IPS-NIHi7 (cell line): ENCODE measurements at regions not wholly inside any gene's neighbourhood (a gene's known extent, or its start where the extent isn't known, plus 50 kb on each side); places are given as distances from the start of the nearest gene placed in this dataset.
"Not testable (repeated sequence)": the region's sequence is repeated elsewhere in the genome, so short reads cannot be mapped to it uniquely, and the experiment has no call there.

ENCODE experiments used
- DNase-seq: peaks from one replicate; pipeline ENCODE4 v3.0.0; 2012; ENCODE audit warnings: mixed read lengths; ENCODE audit errors: extremely low spot score

- no peak for DNase-seq
These were observed 831.6 kb downstream of the EFNB2 start for GRCh38 chr13:105703843-105704242.

GRCh38 chr13:105702441-105702840 is 833.0 kb downstream of the EFNB2 start:
- DNase-seq = no peak

GRCh38 chr13:105692769-105693168 is 842.7 kb downstream of the EFNB2 start:
- DNase-seq = no peak

- no peak for DNase-seq
These were observed 851.2 kb downstream of the EFNB2 start for GRCh38 chr13:105684216-105684615.

- no peak for DNase-seq
These were observed 855.6 kb downstream of the EFNB2 start for GRCh38 chr13:105679838-105680237.

GRCh38 chr13:105678072-105678471 is 857.4 kb downstream of the EFNB2 start:
- DNase-seq = no peak

GRCh38 chr13:105672881-105673280 is 862.6 kb downstream of the EFNB2 start:
- DNase-seq = no peak

GRCh38 chr13:105671131-105671530 is 864.3 kb downstream of the EFNB2 start:
- not testable (repeated sequence) for DNase-seq

GRCh38 chr13:105670179-105670990 is 865.1 kb downstream of the EFNB2 start:
- no peak for DNase-seq

- DNase-seq = no peak
These were observed 870.2 kb downstream of the EFNB2 start for GRCh38 chr13:105665284-105665683.

GRCh38 chr13:105663182-105663581 is 872.3 kb downstream of the EFNB2 start:
- DNase-seq = no peak

GRCh38 chr13:105660561-105660960 is 874.9 kb downstream of the EFNB2 start:
- no peak for DNase-seq

GRCh38 chr13:105658431-105658830 is 877.0 kb downstream of the EFNB2 start:
- no peak for DNase-seq

GRCh38 chr13:105655046-105655445 is 880.4 kb downstream of the EFNB2 start:
- DNase-seq = no peak

GRCh38 chr13:105643966-105644365 is 891.5 kb downstream of the EFNB2 start:
- no peak for DNase-seq

- DNase-seq = no peak
These were observed 892.9 kb downstream of the EFNB2 start for GRCh38 chr13:105642511-105642958.

GRCh38 chr13:105641121-105641520 is 894.3 kb downstream of the EFNB2 start:
- DNase-seq = no peak

- DNase-seq = no peak
These were observed 897.0 kb downstream of the EFNB2 start for GRCh38 chr13:105638426-105638825.

GRCh38 chr13:105634059-105634458 is 901.4 kb downstream of the EFNB2 start:
- no peak for DNase-seq

- DNase-seq = no peak
These were observed 905.0 kb downstream of the EFNB2 start for GRCh38 chr13:105630431-105630830.

GRCh38 chr13:105627270-105627669 is 908.2 kb downstream of the EFNB2 start:
- no peak for DNase-seq

- DNase-seq = no peak
These were observed 909.8 kb downstream of the EFNB2 start for GRCh38 chr13:105625691-105626090.

GRCh38 chr13:105616333-105617075 is 919.0 kb downstream of the EFNB2 start:
- DNase-seq = no peak
